NCI-H1436 treated with DMSO at 0.1 percent for 48 hours (cell line): ENCODE measurements at regions not wholly inside any gene's neighbourhood (a gene's known extent, or its start where the extent isn't known, plus 50 kb on each side); places are given as distances from the start of the nearest gene placed in this dataset.
"Not testable (repeated sequence)": the region's sequence is repeated elsewhere in the genome, so short reads cannot be mapped to it uniquely, and the experiment has no call there.

Source experiments
- DNase-seq: peaks from one replicate; lab custom pipeline; 2025; lab: John Stamatoyannopoulos, UW

- no peak for DNase-seq
Observed at GRCh38 chr10:63921908-63922467, 400.8 kb downstream of the REEP3 start.

GRCh38 chr10:63922468-63923284 lies 401.5 kb downstream of the REEP3 start:
- DNase-seq = no peak

- no peak for DNase-seq
Observed at GRCh38 chr10:63929831-63930467, 408.7 kb downstream of the REEP3 start.

GRCh38 chr10:63930584-63930983 lies 409.4 kb downstream of the REEP3 start:
- no peak for DNase-seq

- DNase-seq = no peak
Observed at GRCh38 chr10:63935705-63936104, 414.5 kb downstream of the REEP3 start.

GRCh38 chr10:63940277-63940922 lies 419.2 kb downstream of the REEP3 start:
- no peak for DNase-seq

- no peak for DNase-seq
Observed at GRCh38 chr10:63964406-63964805, 443.2 kb downstream of the REEP3 start.

GRCh38 chr10:63965846-63966245 lies 444.6 kb downstream of the REEP3 start:
- no peak for DNase-seq

- no peak for DNase-seq
Observed at GRCh38 chr10:63972949-63973827, 452.0 kb downstream of the REEP3 start.

GRCh38 chr10:63976538-63976937 lies 455.3 kb downstream of the REEP3 start:
- no peak for DNase-seq

- no peak for DNase-seq
Observed at GRCh38 chr10:63977329-63977923, 456.2 kb downstream of the REEP3 start.

GRCh38 chr10:63980870-63981269 lies 459.7 kb downstream of the REEP3 start:
- not testable (repeated sequence) for DNase-seq

GRCh38 chr10:63984061-63984460 lies 462.9 kb downstream of the REEP3 start:
- not testable (repeated sequence) for DNase-seq

- no peak for DNase-seq
Observed at GRCh38 chr10:63986536-63986935, 465.3 kb downstream of the REEP3 start.

GRCh38 chr10:63987212-63987611 lies 466.0 kb downstream of the REEP3 start:
- DNase-seq = no peak

GRCh38 chr10:63994371-63994770 lies 473.2 kb downstream of the REEP3 start:
- no peak for DNase-seq

- no peak for DNase-seq
Observed at GRCh38 chr10:64007157-64007556, 486.0 kb downstream of the REEP3 start.

- DNase-seq = no peak
Observed at GRCh38 chr10:64010711-64011110, 489.5 kb downstream of the REEP3 start.

- no peak for DNase-seq
Observed at GRCh38 chr10:64011912-64012714, 490.9 kb downstream of the REEP3 start.

GRCh38 chr10:64014281-64014680 lies 493.1 kb downstream of the REEP3 start:
- DNase-seq = no peak
